ENCODE measurements at regions not wholly inside any gene's neighbourhood (a gene's known extent, or its start where the extent isn't known, plus 50 kb on each side); places are given as distances from the start of the nearest gene placed in this dataset.
A peak's percentile ranks its signal among the peaks of the same experiment; 100 is the strongest.

GRCh38 chr6:129778793-129779192 is 68.8 kb upstream of the ARHGAP18 start:
- no peak for DNase-seq (ENCODE audit: low read depth in 2 of 2)

DNA sequence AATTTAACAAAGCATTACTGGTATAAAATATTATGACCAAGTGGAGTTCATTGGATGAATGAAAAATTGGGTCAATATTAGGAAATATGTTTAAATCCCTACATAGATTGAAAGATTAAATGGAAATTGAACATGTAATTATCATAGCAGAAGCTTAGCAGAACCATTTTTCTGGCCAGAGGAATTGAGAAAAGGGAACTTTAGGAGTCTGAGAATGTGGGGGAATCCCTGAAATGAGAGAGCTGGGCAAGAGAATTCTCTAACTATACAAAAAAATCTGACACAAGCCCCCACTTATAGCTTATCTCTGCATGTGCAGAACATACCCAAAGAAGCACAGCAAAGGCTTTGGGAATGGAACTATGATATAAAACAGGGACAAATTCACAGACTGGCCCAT is 67.4 kb upstream of the ARHGAP18 start:
- DNase-seq (ENCODE audit: low read depth in 2 of 2), result no peak

DNA sequence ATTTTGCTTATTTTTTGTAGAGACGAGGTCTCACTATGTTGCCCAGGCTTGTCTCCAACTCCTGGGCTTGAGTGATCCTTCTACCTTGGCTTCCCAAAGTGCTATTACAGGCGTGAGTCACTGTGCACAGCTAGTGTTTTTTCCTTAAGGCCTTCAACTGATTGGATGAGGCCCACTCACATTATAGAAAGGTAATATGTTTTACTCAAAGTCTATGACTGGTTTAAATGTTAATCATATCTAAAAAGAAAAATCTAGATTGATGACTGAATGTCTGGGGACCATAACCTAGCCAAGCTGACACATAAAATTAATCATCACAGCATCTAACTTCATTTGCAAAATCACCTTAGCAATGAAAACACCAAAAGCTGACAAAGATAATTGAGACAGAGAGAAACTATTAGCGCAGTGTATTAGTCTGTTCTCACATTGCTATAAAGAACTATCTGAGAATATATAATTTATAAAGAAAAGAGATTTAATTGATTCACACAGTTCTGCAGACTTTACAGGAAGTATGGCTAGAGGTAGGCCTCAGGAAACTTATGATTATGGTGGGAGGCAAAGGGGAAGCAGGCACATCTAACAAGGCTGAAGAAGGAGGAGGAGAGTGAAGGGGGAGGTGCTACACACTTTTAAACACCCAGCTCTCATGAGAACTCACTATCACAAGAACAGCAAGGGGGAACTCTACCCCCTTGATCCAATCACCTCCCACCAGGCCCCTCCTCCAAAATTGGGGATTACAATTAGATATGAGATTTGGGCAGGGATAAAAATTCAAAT is 66.8 kb upstream of the ARHGAP18 start:
- no peak for DNase-seq (ENCODE audit: low read depth in 2 of 2)

GRCh38 chr6:129774697-129775447 is 64.9 kb upstream of the ARHGAP18 start:
- DNase-seq (ENCODE audit: low read depth in 2 of 2), result peak; percentile 26 to 29

GRCh38 chr6:129773304-129773703 is 63.3 kb upstream of the ARHGAP18 start:
- no peak for DNase-seq (ENCODE audit: low read depth in 2 of 2)

- no peak for DNase-seq (ENCODE audit: low read depth in 2 of 2)
These were observed 61.7 kb upstream of the ARHGAP18 start for GRCh38 chr6:129771678-129772077.

DNA sequence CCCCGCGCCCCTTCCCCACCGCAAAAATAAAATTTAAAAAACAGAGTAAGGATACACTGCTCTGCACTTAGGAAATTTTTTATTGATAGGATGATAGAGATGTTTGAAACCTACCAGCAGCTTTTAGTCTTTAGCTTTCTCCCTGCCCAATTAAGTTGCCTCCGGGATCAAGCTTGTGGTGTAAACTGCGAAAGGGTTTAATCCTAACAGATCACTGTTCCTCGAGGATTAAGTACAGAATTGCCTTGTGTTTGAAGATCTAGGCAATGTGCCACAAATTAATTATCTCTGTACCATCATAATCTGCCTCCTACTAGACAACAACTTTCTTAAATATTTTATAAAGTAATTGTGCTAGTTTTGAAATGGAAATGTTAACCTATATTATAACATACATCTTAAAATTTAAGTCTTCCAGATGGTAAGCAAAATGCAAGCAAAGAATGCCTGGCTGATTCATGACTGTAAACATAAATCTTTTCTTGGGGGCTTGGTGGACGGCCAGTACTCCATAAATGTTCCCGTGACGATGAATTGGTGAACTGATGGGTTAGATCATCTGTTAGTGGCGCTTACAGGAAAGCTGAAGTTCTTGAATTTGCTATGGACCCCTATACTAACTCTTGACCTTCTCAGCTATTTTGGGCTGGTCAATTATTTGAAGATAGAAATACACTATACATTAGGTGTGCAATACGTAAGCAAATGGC is 58.0 kb upstream of the ARHGAP18 start:
- no peak for DNase-seq (ENCODE audit: low read depth in 2 of 2)

- peak; percentile 34 to 39 for DNase-seq (ENCODE audit: low read depth in 2 of 2)
These were observed 57.2 kb upstream of the ARHGAP18 start for GRCh38 chr6:129766959-129767728.

DNA sequence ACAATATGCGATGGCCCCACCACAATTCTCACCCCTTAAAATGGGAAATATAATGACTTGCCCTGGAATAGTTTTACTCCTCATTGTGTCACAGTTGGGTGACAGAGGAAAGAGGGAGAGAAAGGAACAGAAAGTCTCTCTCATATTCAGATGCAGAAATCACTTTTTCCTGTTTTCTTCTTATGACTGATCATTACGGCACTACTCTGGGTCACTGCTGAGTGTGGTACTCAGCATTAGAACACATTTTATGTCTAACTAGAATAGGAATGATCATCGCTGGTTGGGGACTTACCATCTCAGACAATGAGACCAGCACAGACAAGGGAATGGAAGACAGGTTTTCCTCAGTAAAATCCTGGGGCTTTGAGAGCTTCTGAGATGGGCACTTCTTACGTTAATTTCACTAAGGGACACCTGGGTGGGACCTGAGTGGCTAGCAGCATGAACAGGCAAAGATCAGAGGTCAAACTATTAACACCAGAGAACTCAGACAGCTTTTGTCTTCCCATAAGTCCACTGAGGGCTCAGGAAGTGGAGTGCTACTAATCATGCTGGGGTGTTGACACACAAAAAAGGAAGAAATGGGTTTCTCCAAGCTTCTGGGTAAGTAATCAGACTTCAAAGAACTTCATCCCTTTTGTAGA is 54.9 kb upstream of the ARHGAP18 start:
- DNase-seq (ENCODE audit: low read depth in 2 of 2), result no peak

GRCh38 chr6:129759796-129760605 is 50.0 kb upstream of the ARHGAP18 start:
- DNase-seq (ENCODE audit: low read depth in 2 of 2), result no peak

Data from activated CD4-positive, alpha-beta T cell treated with anti-CD3 and anti-CD28 coated beads for 24 hours (primary cell).